MM.1S (cell line): ENCODE measurements at regions not wholly inside any gene's neighbourhood (a gene's known extent, or its start where the extent isn't known, plus 50 kb on each side); places are given as distances from the start of the nearest gene placed in this dataset.

Source experiments
- DNase-seq: peaks from one replicate; pipeline ENCODE4 v3.0.0-alpha.2; 2015
- H2AFZ ChIP-seq: fragments of 300-600 bp; sonication (generic); 2 replicates; pipeline ENCODE4 v1.6.0; 2016; ENCODE audit warnings: antibody characterized with exemption, low read length
- H3F3A ChIP-seq: fragments of 300-600 bp; sonication (generic); 2 replicates; pipeline ENCODE4 v1.6.1; 2016; ENCODE audit warnings: mild to moderate bottlenecking, antibody characterized with exemption, low read length, moderate library complexity, mixed read lengths; ENCODE audit not compliant: insufficient read depth
- H3K27ac ChIP-seq: fragments of 300-600 bp; sonication (generic); 2 replicates; pipeline ENCODE4 v1.5.1; 2016; ENCODE audit warnings: mild to moderate bottlenecking, low read length
- H3K27me3 ChIP-seq: fragments of 300-600 bp; sonication (generic); replicated peaks from 2 replicates; pipeline ENCODE4 v1.6.0; 2016; ENCODE audit warnings: low read length; ENCODE audit not compliant: insufficient read depth
- H3K36me3 ChIP-seq: fragments of 300-600 bp; sonication (generic); replicated peaks from 2 replicates; pipeline ENCODE4 v1.6.1; 2016; ENCODE audit warnings: mild to moderate bottlenecking, low read length, mixed read lengths; ENCODE audit not compliant: insufficient read depth
- H3K4me1 ChIP-seq: fragments of 300-600 bp; sonication (generic); 2 replicates; pipeline ENCODE4 v1.6.1; 2016; ENCODE audit warnings: low read length, mixed read lengths
- H3K4me2 ChIP-seq: fragments of 300-600 bp; sonication (generic); 2 replicates; pipeline ENCODE4 v1.6.0; 2016; ENCODE audit warnings: low read depth, low read length
- H3K4me3 ChIP-seq: fragments of 300-600 bp; sonication (generic); 2 replicates; pipeline ENCODE4 v1.5.1; 2016; ENCODE audit warnings: low read length, mixed read lengths
- H3K79me2 ChIP-seq: fragments of 300-600 bp; sonication (generic); 2 replicates; pipeline ENCODE4 v1.6.1; 2016; ENCODE audit warnings: mixed run types, low read length, mixed read lengths
- H3K9ac ChIP-seq: fragments of 300-600 bp; sonication (generic); 2 replicates; pipeline ENCODE4 v1.6.1; 2016; ENCODE audit warnings: low read length, mixed read lengths
- H3K9me2 ChIP-seq: fragments of 300-600 bp; sonication (generic); replicated peaks from 2 replicates; pipeline ENCODE4 v1.6.1; 2016; ENCODE audit warnings: mild to moderate bottlenecking, low read length, mixed read lengths; ENCODE audit not compliant: insufficient read depth
- H3K9me3 ChIP-seq: fragments of 300-600 bp; sonication (generic); replicated peaks from 2 replicates; pipeline ENCODE4 v1.6.1; 2016; ENCODE audit warnings: mild to moderate bottlenecking, low read length, mixed read lengths; ENCODE audit not compliant: insufficient read depth
- H4K20me1 ChIP-seq: fragments of 300-600 bp; sonication (generic); 2 replicates; pipeline ENCODE4 v1.6.1; 2016; ENCODE audit warnings: mild to moderate bottlenecking, low read length, moderate library complexity, mixed read lengths; ENCODE audit not compliant: insufficient read depth
- EZH2 ChIP-seq: fragments of 300-600 bp; sonication (generic); optimal IDR thresholded peaks from 2 replicates; pipeline ENCODE3; 2017; ENCODE audit warnings: low read depth, mild to moderate bottlenecking, antibody characterized with exemption, low read length, mixed read lengths
- EZH2phosphoT487 ChIP-seq: fragments of 300-600 bp; sonication (generic); IDR thresholded peaks from 2 replicates; pipeline ENCODE4 v1.6.1; 2018; ENCODE audit warnings: antibody characterized with exemption, low read length
- TF ChIP-seq, protein P1 (sequence below): fragments of 300-600 bp; sonication (generic); IDR thresholded peaks from 2 replicates; pipeline ENCODE4 v1.5.1; 2016; ENCODE audit warnings: antibody characterized with exemption, low read length, mixed read lengths

DNA sequence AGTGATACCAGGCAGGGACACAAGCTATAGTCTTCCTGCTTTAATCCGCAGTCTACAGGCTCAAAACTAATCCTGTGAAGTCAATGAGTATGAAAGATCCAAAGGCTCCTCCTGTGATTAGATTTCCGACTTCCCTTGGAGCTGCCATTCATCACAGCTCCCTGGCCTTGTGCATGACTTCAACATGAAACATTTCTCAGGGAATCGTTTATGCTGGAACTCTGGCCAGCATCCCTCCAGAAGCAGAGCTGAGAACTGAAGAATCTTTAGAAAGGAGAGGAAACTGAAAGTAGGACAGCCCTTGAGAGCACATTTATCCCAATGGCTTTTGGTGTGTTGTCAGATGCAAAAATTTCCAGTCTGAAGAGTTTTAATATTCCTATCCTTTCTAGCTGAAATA lies 84.3 kb upstream of the SESTD1 start:
- H3K9me3 ChIP-seq: no peaks in the 10 kb centered on the region
- H3K36me3 ChIP-seq: no peaks in the 10 kb centered on the region
- H3K9ac ChIP-seq: no peak overlapping the region
- no peaks in the 10 kb centered on the region for H4K20me1 ChIP-seq
- no peak overlapping the region for H2AFZ ChIP-seq
- no peak overlapping the region for H3K27ac ChIP-seq
- H3K9me2 ChIP-seq: no peaks in the 10 kb centered on the region
- no peak for TF ChIP-seq EZH2phosphoT487
- TF ChIP-seq, protein P1, sequence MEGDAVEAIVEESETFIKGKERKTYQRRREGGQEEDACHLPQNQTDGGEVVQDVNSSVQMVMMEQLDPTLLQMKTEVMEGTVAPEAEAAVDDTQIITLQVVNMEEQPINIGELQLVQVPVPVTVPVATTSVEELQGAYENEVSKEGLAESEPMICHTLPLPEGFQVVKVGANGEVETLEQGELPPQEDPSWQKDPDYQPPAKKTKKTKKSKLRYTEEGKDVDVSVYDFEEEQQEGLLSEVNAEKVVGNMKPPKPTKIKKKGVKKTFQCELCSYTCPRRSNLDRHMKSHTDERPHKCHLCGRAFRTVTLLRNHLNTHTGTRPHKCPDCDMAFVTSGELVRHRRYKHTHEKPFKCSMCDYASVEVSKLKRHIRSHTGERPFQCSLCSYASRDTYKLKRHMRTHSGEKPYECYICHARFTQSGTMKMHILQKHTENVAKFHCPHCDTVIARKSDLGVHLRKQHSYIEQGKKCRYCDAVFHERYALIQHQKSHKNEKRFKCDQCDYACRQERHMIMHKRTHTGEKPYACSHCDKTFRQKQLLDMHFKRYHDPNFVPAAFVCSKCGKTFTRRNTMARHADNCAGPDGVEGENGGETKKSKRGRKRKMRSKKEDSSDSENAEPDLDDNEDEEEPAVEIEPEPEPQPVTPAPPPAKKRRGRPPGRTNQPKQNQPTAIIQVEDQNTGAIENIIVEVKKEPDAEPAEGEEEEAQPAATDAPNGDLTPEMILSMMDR: no peak
- TF ChIP-seq EZH2: no peak
- DNase-seq: no peak
- peaks cover 17% of the 10 kb centered on the region for H3K4me1 ChIP-seq
- H3K27me3 ChIP-seq: no peaks in the 10 kb centered on the region
- no peaks in the 10 kb centered on the region for H3K79me2 ChIP-seq
- H3K4me3 ChIP-seq: no peak overlapping the region
- H3K4me2 ChIP-seq: no peak overlapping the region
- H3F3A ChIP-seq: no peaks in the 10 kb centered on the region

DNA sequence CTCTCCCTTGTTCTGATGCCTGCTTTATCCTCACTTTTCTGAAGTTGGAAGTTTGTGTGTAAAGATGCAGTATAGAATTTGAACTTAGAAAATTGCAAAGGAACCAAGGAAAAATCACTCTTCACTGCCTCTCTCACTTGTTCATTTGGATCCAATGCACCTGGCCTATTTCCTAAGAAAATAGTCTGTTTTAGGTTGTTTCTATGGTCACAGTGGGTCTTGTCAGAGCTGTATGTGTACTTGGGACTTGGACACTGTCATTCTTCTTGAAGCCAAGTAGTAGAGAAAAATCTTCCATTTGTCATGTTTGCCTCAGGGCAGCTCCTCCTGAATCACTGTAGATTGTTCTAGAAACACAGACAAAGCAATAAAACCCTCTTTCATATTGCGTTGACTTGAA lies 80.3 kb upstream of the SESTD1 start:
- no peaks in the 10 kb centered on the region for H3K79me2 ChIP-seq
- no peak overlapping the region for H3K4me2 ChIP-seq
- H3K36me3 ChIP-seq: no peaks in the 10 kb centered on the region
- H2AFZ ChIP-seq: no peak overlapping the region
- H3F3A ChIP-seq: no peaks in the 10 kb centered on the region
- no peak for DNase-seq
- H3K9ac ChIP-seq: no peak overlapping the region
- H3K9me3 ChIP-seq: no peaks in the 10 kb centered on the region
- no peak for TF ChIP-seq EZH2
- TF ChIP-seq, protein P1: no peak
- TF ChIP-seq EZH2phosphoT487: no peak
- no peaks in the 10 kb centered on the region for H4K20me1 ChIP-seq
- no peaks in the 10 kb centered on the region for H3K9me2 ChIP-seq
- no peak overlapping the region for H3K27ac ChIP-seq
- no peak overlapping the region for H3K4me3 ChIP-seq
- H3K27me3 ChIP-seq: no peaks in the 10 kb centered on the region
- H3K4me1 ChIP-seq: peaks cover 12% of the 10 kb centered on the region

DNA sequence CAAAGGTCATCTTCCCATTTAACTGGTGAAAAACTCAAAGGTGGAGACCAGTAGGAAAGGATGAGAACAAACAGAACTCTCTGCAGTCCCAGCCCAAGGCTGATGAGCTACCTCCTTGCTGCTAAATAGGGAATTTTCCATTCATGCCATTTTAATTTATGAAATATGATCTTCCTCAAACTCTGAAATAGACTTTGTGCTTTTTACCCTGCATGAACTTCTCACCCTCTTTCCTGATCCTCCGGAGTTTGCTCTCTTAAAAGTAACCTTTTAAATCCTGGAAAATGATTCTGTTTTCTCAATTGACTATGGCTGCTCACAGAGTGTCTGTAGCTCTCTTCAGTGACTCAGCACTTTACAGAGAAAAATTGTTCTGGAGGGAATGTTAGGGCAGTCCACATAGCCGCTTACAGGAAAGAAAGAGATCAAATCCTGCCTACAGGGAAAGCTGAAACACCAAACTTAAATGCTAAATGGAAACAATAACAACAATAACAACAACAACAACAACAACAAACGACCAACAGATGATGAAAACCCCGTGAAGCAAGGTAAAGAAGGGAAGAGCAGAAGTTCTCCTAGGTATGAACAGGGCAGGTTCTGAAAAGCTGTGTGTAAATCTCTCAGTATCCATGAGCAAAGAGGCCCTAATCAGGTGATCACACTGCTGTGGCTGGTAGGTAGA lies 79.8 kb upstream of the SESTD1 start:
- no peaks in the 10 kb centered on the region for H3K9me2 ChIP-seq
- no peak overlapping the region for H3K9ac ChIP-seq
- H2AFZ ChIP-seq: no peak overlapping the region
- H3K4me2 ChIP-seq: no peak overlapping the region
- no peaks in the 10 kb centered on the region for H4K20me1 ChIP-seq
- TF ChIP-seq EZH2 (no peak), EZH2phosphoT487 (no peak)
- TF ChIP-seq, protein P1: no peak
- H3F3A ChIP-seq: no peaks in the 10 kb centered on the region
- H3K9me3 ChIP-seq: no peaks in the 10 kb centered on the region
- H3K36me3 ChIP-seq: no peaks in the 10 kb centered on the region
- no peak for DNase-seq
- H3K4me1 ChIP-seq: peaks cover 7% of the 10 kb centered on the region
- H3K4me3 ChIP-seq: no peak overlapping the region
- H3K79me2 ChIP-seq: no peaks in the 10 kb centered on the region
- H3K27ac ChIP-seq: no peak overlapping the region
- H3K27me3 ChIP-seq: no peaks in the 10 kb centered on the region
